ES-I3 (cell line): ENCODE measurements at regions not wholly inside any gene's neighbourhood (a gene's known extent, or its start where the extent isn't known, plus 50 kb on each side); places are given as distances from the start of the nearest gene placed in this dataset.
"Not testable (repeated sequence)": the region's sequence is repeated elsewhere in the genome, so short reads cannot be mapped to it uniquely, and the experiment has no call there.

Experiments used
- H3K36me3 ChIP-seq: 2 replicates; pipeline ENCODE4 v1.6.1; 2013; ENCODE audit warnings: mild to moderate bottlenecking, low read length, control low read depth, moderate library complexity; ENCODE audit not compliant: insufficient read depth
- H3K4me1 ChIP-seq: 2 replicates; pipeline ENCODE4 v1.6.1; 2013; ENCODE audit warnings: mild to moderate bottlenecking, control low read depth, low read length; ENCODE audit not compliant: insufficient read depth
- H3K9ac ChIP-seq: 2 replicates; pipeline ENCODE4 v1.6.1; 2013; ENCODE audit warnings: low read depth, mild to moderate bottlenecking, low read length, moderate library complexity
- H3K9me3 ChIP-seq: 2 replicates; pipeline ENCODE4 v1.6.1; 2013; ENCODE audit warnings: mild to moderate bottlenecking, low read length, moderate library complexity; ENCODE audit not compliant: control insufficient read depth, insufficient read depth

GRCh38 chr10:30734901-30735300 is 105.3 kb upstream of the LYZL2 start:
- Histone ChIP-seq H3K9ac (no peak overlapping the region), H3K9me3 (no peaks in the 10 kb centered on the region), H3K36me3 (no peaks in the 10 kb centered on the region), H3K4me1 (peaks cover 5% of the 10 kb centered on the region; the same call in 1 of the 2 replicates)

- peaks cover 8% of the 10 kb centered on the region; the same call in 1 of the 2 replicates for H3K4me1 ChIP-seq
- H3K36me3 ChIP-seq, result no peaks in the 10 kb centered on the region
- H3K9me3 ChIP-seq, result no peaks in the 10 kb centered on the region
- no peak overlapping the region for H3K9ac ChIP-seq
These were observed 103.1 kb upstream of the LYZL2 start for GRCh38 chr10:30732671-30733070.

GRCh38 chr10:30731963-30732362 is 102.4 kb upstream of the LYZL2 start:
- Histone ChIP-seq H3K9ac (no peak overlapping the region), H3K4me1 (peaks cover 9% of the 10 kb centered on the region; the same call in 1 of the 2 replicates), H3K9me3 (no peaks in the 10 kb centered on the region), H3K36me3 (no peaks in the 10 kb centered on the region)

- Histone ChIP-seq H3K36me3 (no peaks in the 10 kb centered on the region), H3K9me3 (no peaks in the 10 kb centered on the region), H3K9ac (no peak overlapping the region), H3K4me1 (0 out of 2 replicates have a peak, but pooled peaks cover 6% of the 10 kb centered on the region)
These were observed 100.8 kb upstream of the LYZL2 start for GRCh38 chr10:30730306-30730705.

GRCh38 chr10:30728766-30729165 is 99.2 kb upstream of the LYZL2 start:
- Histone ChIP-seq H3K4me1 (0 out of 2 replicates have a peak, but pooled peaks cover 6% of the 10 kb centered on the region), H3K9me3 (no peaks in the 10 kb centered on the region), H3K9ac (no peak overlapping the region), H3K36me3 (no peaks in the 10 kb centered on the region)

GRCh38 chr10:30728127-30728526 is 98.6 kb upstream of the LYZL2 start:
- no peak overlapping the region for H3K9ac ChIP-seq
- H3K4me1 ChIP-seq, result peaks cover 8% of the 10 kb centered on the region; the same call in 1 of the 2 replicates
- no peaks in the 10 kb centered on the region for H3K36me3 ChIP-seq
- no peaks in the 10 kb centered on the region for H3K9me3 ChIP-seq

- no peak overlapping the region for H3K9ac ChIP-seq
- H3K36me3 ChIP-seq, result no peaks in the 10 kb centered on the region
- no peaks in the 10 kb centered on the region for H3K9me3 ChIP-seq
- peaks cover 14% of the 10 kb centered on the region; the same call in 1 of the 2 replicates for H3K4me1 ChIP-seq
These were observed 98.0 kb upstream of the LYZL2 start for GRCh38 chr10:30727524-30727923.

GRCh38 chr10:30726783-30727414 is 97.3 kb upstream of the LYZL2 start:
- H3K9ac ChIP-seq, H3K9me3 ChIP-seq, H3K36me3 ChIP-seq: not testable (repeated sequence)
- H3K4me1 ChIP-seq, result peaks cover 19% of the 10 kb centered on the region; the same call in 1 of the 2 replicates

GRCh38 chr10:30725661-30726060 is 96.1 kb upstream of the LYZL2 start:
- Histone ChIP-seq H3K9ac (no peak overlapping the region), H3K9me3 (no peaks in the 10 kb centered on the region), H3K4me1 (peaks cover 19% of the 10 kb centered on the region; the same call in 1 of the 2 replicates), H3K36me3 (no peaks in the 10 kb centered on the region)

- H3K4me1 ChIP-seq, result peaks cover 19% of the 10 kb centered on the region; the same call in 1 of the 2 replicates
- no peaks in the 10 kb centered on the region for H3K36me3 ChIP-seq
- H3K9ac ChIP-seq, result no peak overlapping the region
- no peaks in the 10 kb centered on the region for H3K9me3 ChIP-seq
These were observed 94.7 kb upstream of the LYZL2 start for GRCh38 chr10:30724296-30724695.

GRCh38 chr10:30722956-30723620 is 93.5 kb upstream of the LYZL2 start:
- H3K4me1 ChIP-seq, result peaks cover 19% of the 10 kb centered on the region; the same call in 1 of the 2 replicates
- H3K9me3 ChIP-seq, result no peaks in the 10 kb centered on the region
- H3K36me3 ChIP-seq, result no peaks in the 10 kb centered on the region
- H3K9ac ChIP-seq, result no peak overlapping the region

GRCh38 chr10:30719832-30720231 is 90.3 kb upstream of the LYZL2 start:
- H3K4me1 ChIP-seq, result peaks cover 13% of the 10 kb centered on the region; the same call in 1 of the 2 replicates
- no peaks in the 10 kb centered on the region for H3K9me3 ChIP-seq
- no peak overlapping the region for H3K9ac ChIP-seq
- no peaks in the 10 kb centered on the region for H3K36me3 ChIP-seq

GRCh38 chr10:30709700-30710358 is 80.3 kb upstream of the LYZL2 start:
- H3K4me1 ChIP-seq, result no peaks in the 10 kb centered on the region; the same call in 1 of the 2 replicates
- no peak overlapping the region for H3K9ac ChIP-seq
- H3K9me3 ChIP-seq, result peaks cover 7% of the 10 kb centered on the region; the same call in 1 of the 2 replicates
- H3K36me3 ChIP-seq, result no peaks in the 10 kb centered on the region

- peaks cover 7% of the 10 kb centered on the region; the same call in 1 of the 2 replicates for H3K9me3 ChIP-seq
- H3K9ac ChIP-seq, result no peak overlapping the region
- no peaks in the 10 kb centered on the region for H3K36me3 ChIP-seq
- no peaks in the 10 kb centered on the region; the same call in 1 of the 2 replicates for H3K4me1 ChIP-seq
These were observed 79.7 kb upstream of the LYZL2 start for GRCh38 chr10:30709229-30709628.
